Thymus (tissue), 11 donors: ENCODE measurements at regions not wholly inside any gene's neighbourhood (a gene's known extent, or its start where the extent isn't known, plus 50 kb on each side); places are given as distances from the start of the nearest gene placed in this dataset.

Source experiments
- DNase-seq, 9 donors: peaks; one replicate each; pipeline ENCODE4 v3.0.0-alpha.2; 2013; ENCODE audit warnings: low spot score in 9 of 9, low read depth in 6 of 9, missing footprints in 1 of 9
- H3K27ac ChIP-seq, 2 donors: one replicate each; pipeline ENCODE4 v1.5.1; 2013; ENCODE audit warnings: control low read depth in 1 of 2, low read depth in 1 of 2, low read length in 1 of 2, mild to moderate bottlenecking in 1 of 2, moderate library complexity in 1 of 2
- H3K27me3 ChIP-seq, 2 donors: one replicate each; pipeline ENCODE4 v1.5.1; 2013; ENCODE audit warnings: low read length in 1 of 2; ENCODE audit not compliant: control insufficient read depth in 2 of 2, insufficient read depth in 1 of 2
- H3K36me3 ChIP-seq, 2 donors: one replicate each; pipeline ENCODE4 v1.5.1; 2013; ENCODE audit warnings: low read length in 1 of 2, mild to moderate bottlenecking in 1 of 2, moderate library complexity in 1 of 2; ENCODE audit not compliant: control insufficient read depth in 2 of 2, insufficient read depth in 2 of 2
- H3K4me1 ChIP-seq, 2 donors: one replicate each; pipeline ENCODE4 v1.5.1; 2013; ENCODE audit warnings: low read length in 2 of 2; ENCODE audit not compliant: control insufficient read depth in 2 of 2, insufficient read depth in 2 of 2
- H3K4me3 ChIP-seq, 2 donors: one replicate each; pipeline ENCODE4 v1.5.1; 2013; ENCODE audit warnings: low read length in 2 of 2, control low read depth in 1 of 2, mild to moderate bottlenecking in 1 of 2
- H3K9me3 ChIP-seq, 2 donors: one replicate each; pipeline ENCODE4 v1.5.1; 2013; ENCODE audit warnings: low read length in 1 of 2, mild to moderate bottlenecking in 1 of 2; ENCODE audit not compliant: control insufficient read depth in 2 of 2, insufficient read depth in 1 of 2
- WGBS: extraction: QIAGEN DNeasy Blood & Tissue Kit; methylation state at CpG from one replicate; pipeline ENCODE4 v1.1.7; 2013; 5-methylcytosine and 5-hydroxymethylcytosine counted together
- donor health status: healthy.

DNA sequence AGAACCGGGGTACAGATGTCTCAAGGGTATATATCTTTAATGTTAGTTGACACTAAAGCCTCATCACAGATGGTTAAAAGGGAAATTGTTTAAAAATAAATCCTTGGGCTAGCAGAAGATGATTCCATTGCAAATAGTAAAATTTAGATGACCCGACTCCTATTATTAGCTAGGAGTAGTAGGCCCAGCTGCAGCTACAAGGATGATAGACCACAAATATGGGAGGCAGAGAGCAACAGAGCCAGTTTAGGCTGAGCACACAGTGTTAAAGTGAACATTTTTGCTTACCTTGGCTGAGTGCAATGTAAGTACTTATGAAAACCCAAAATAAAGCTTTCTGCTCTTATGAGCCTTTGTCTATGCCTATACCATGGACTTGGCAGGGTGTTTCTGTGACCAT lies 100.5 kb upstream of the COL11A1 start:
- Histone ChIP-seq H3K4me3 (no peak overlapping the region), H3K4me1 (no peaks in the 10 kb centered on the region), H3K27me3 (no peaks in the 10 kb centered on the region), H3K9me3 (no peaks in the 10 kb centered on the region), H3K36me3 (no peaks in the 10 kb centered on the region), H3K27ac (no peak overlapping the region)
- no peak for DNase-seq
- 92% methylated on average over 2 of the region's 2 CpGs for WGBS

DNA sequence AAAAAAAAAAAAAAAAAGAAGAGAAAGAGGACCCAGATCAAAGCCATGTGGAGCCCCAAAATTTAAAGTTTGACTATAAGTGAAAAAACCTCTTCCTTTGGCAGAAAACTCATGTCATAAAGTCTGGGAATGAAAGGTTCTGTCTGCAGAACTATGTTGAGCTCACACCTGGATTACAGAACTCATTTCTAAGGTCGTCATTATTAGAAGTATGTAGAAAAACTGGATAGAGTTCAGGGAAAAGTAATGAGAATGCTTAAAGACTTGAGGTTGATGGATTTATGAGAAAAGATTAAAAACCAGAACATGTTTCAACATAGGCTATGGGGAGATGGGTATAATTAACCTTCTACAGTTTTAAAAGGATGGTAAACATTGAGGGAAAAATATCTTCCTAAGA lies 90.7 kb upstream of the COL11A1 start:
- no peak overlapping the region for H3K27ac ChIP-seq
- H3K4me3 ChIP-seq = no peak overlapping the region
- 90% methylated on average over 1 of the region's 1 CpG for WGBS
- no peaks in the 10 kb centered on the region for H3K4me1 ChIP-seq
- no peaks in the 10 kb centered on the region for H3K27me3 ChIP-seq
- DNase-seq = no peak
- no peaks in the 10 kb centered on the region for H3K9me3 ChIP-seq
- no peaks in the 10 kb centered on the region for H3K36me3 ChIP-seq

GRCh38 chr1:103198076-103198475 lies 89.8 kb upstream of the COL11A1 start:
- no peaks in the 10 kb centered on the region for H3K27me3 ChIP-seq
- WGBS = 76% methylated on average over 2 of the region's 2 CpGs
- no peaks in the 10 kb centered on the region for H3K9me3 ChIP-seq
- no peaks in the 10 kb centered on the region for H3K4me1 ChIP-seq
- no peak overlapping the region for H3K4me3 ChIP-seq
- DNase-seq = no peak
- no peaks in the 10 kb centered on the region for H3K36me3 ChIP-seq
- H3K27ac ChIP-seq = no peak overlapping the region

- Histone ChIP-seq H3K4me1 (no peaks in the 10 kb centered on the region), H3K9me3 (no peaks in the 10 kb centered on the region), H3K27me3 (no peaks in the 10 kb centered on the region), H3K27ac (no peak overlapping the region), H3K4me3 (no peak overlapping the region), H3K36me3 (no peaks in the 10 kb centered on the region)
- DNase-seq = no peak
- WGBS = 75% methylated on average over 2 of the region's 2 CpGs
Observed at GRCh38 chr1:103197216-103197615, 88.9 kb upstream of the COL11A1 start.

- no peak for DNase-seq
- 90% methylated on average over 4 of the region's 4 CpGs for WGBS
- no peaks in the 10 kb centered on the region for H3K36me3 ChIP-seq
- H3K4me1 ChIP-seq = no peaks in the 10 kb centered on the region
- no peaks in the 10 kb centered on the region for H3K9me3 ChIP-seq
- H3K27ac ChIP-seq = no peak overlapping the region
- no peaks in the 10 kb centered on the region for H3K27me3 ChIP-seq
- no peak overlapping the region for H3K4me3 ChIP-seq
Observed at GRCh38 chr1:103194984-103195383, 86.7 kb upstream of the COL11A1 start.

DNA sequence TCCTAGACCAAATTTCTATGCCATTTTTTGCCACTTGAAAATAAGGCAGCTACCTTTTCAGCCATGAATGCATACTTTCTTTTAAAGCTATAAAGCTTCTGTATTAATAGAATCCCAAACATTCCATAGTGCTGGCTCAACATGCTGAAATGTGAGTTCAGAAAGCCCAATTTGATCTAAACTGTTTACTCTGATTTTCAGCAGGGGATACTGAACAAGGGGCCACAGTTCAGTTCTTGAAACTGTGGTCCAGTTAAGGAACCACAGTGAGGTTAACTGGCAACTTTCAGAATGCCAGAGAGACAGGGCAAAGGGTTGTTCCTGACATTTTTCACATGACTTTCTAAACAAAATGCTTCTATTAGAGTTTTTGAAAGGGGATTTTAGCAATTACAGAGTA lies 85.7 kb upstream of the COL11A1 start:
- DNase-seq = no peak
- Histone ChIP-seq H3K27ac (no peak overlapping the region), H3K36me3 (no peaks in the 10 kb centered on the region), H3K9me3 (no peaks in the 10 kb centered on the region), H3K4me3 (no peak overlapping the region), H3K27me3 (no peaks in the 10 kb centered on the region), H3K4me1 (no peaks in the 10 kb centered on the region)

DNA sequence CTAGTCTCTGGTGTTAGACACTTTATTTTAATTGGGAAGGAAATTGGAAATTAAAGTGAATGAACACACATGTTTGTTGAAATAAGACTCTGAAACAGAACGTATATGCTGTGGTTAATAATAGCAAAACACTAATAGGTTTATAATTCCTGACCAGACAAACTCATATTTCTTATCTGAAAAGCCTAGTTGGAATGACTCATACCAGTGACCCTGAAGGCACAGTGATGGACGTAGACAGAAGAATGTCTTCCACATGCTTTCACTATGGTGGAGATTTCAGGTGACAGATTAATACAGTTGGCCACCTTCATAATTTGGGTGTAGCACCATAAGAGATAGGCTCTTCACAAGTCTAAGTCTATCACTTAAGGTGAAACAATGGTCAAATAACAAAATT lies 83.0 kb upstream of the COL11A1 start:
- Histone ChIP-seq H3K27ac (no peak overlapping the region), H3K4me1 (no peaks in the 10 kb centered on the region), H3K36me3 (no peaks in the 10 kb centered on the region), H3K27me3 (no peaks in the 10 kb centered on the region), H3K9me3 (no peaks in the 10 kb centered on the region), H3K4me3 (no peak overlapping the region)
- WGBS = 84% methylated on average over 2 of the region's 2 CpGs
- DNase-seq = no peak

- Histone ChIP-seq H3K9me3 (no peaks in the 10 kb centered on the region), H3K27me3 (no peaks in the 10 kb centered on the region), H3K4me1 (no peaks in the 10 kb centered on the region), H3K4me3 (no peak overlapping the region), H3K27ac (no peak overlapping the region), H3K36me3 (no peaks in the 10 kb centered on the region)
- 88% methylated on average over 2 of the region's 2 CpGs for WGBS
- no peak for DNase-seq
Observed at GRCh38 chr1:103190766-103191165, 82.4 kb upstream of the COL11A1 start.

GRCh38 chr1:103187673-103188072 lies 79.4 kb upstream of the COL11A1 start:
- WGBS = 97% methylated on average over 1 of the region's 1 CpG

GRCh38 chr1:103180660-103181059 lies 72.3 kb upstream of the COL11A1 start:
- H3K27ac ChIP-seq = no peak overlapping the region
- 76% methylated on average over 3 of the region's 3 CpGs for WGBS
- no peaks in the 10 kb centered on the region for H3K27me3 ChIP-seq
- DNase-seq = no peak
- H3K4me3 ChIP-seq = no peak overlapping the region
- no peaks in the 10 kb centered on the region for H3K9me3 ChIP-seq
- H3K4me1 ChIP-seq = no peaks in the 10 kb centered on the region
- H3K36me3 ChIP-seq = no peaks in the 10 kb centered on the region

More at GRCh38 chr1:103187673-103188072, 79.4 kb upstream of the COL11A1 start:
- Histone ChIP-seq H3K27ac (no peak overlapping the region), H3K9me3 (no peaks in the 10 kb centered on the region), H3K27me3 (no peaks in the 10 kb centered on the region), H3K4me1 (no peaks in the 10 kb centered on the region), H3K36me3 (no peaks in the 10 kb centered on the region), H3K4me3 (no peak overlapping the region)
- no peak for DNase-seq
